Esophagus squamous epithelium (tissue), 5 donors: ENCODE measurements at regions not wholly inside any gene's neighbourhood (a gene's known extent, or its start where the extent isn't known, plus 50 kb on each side); places are given as distances from the start of the nearest gene placed in this dataset.
A peak's percentile ranks its signal among the peaks of the same experiment; 100 is the strongest.
"Not testable (repeated sequence)": the region's sequence is repeated elsewhere in the genome, so short reads cannot be mapped to it uniquely, and the experiment has no call there.

ENCODE experiments used
- DNase-seq: peaks from one replicate; lab custom pipeline; 2025; lab: John Stamatoyannopoulos, UW
- H3K27ac ChIP-seq, 4 donors: fragments of 200-600 bp; sonication (generic); one replicate each; pipeline ENCODE4 v1.5.1; 2016 to 2019; ENCODE audit warnings: mild to moderate bottlenecking in 1 of 4
- H3K27me3 ChIP-seq, 4 donors: fragments of 200-600 bp; sonication (generic); 1 replicate in 3 of 4; 2 replicates in 1 of 4; pipeline versions ENCODE4 v1.5.1 to v1.6.0; 2017 to 2021; ENCODE audit warnings: antibody characterized with exemption in 1 of 4
- H3K36me3 ChIP-seq, 3 donors: fragments of 200-600 bp; sonication (generic); one replicate each; pipeline ENCODE4 v1.5.1; 2016 to 2019
- H3K4me1 ChIP-seq, 3 donors: fragments of 200-600 bp; sonication (generic); one replicate each; pipeline ENCODE4 v1.5.1; 2017 to 2019
- H3K4me3 ChIP-seq, 4 donors: fragments of 200-600 bp; sonication (generic); 1 replicate in 3 of 4; 2 replicates in 1 of 4; pipeline ENCODE4 v1.5.1; 2016 to 2019; ENCODE audit warnings: mild to moderate bottlenecking in 2 of 4, moderate library complexity in 1 of 4
- H3K9me3 ChIP-seq, 3 donors: fragments of 200-600 bp; sonication (generic); one replicate each; pipeline ENCODE4 v1.5.1; 2016 to 2019
- CTCF ChIP-seq, 6 experiments: fragments of 450-650 bp in 4 of 6; fragments of 200-600 bp in 2 of 6; sonication (generic) in 2 of 6; IDR thresholded peaks; one replicate each; pipeline ENCODE4 v1.5.1; 2016 to 2019; ENCODE audit warnings: antibody characterized with exemption in 6 of 6, mild to moderate bottlenecking in 4 of 6, moderate library complexity in 4 of 6
- POLR2A ChIP-seq, 4 donors: fragments of 450-650 bp; IDR thresholded peaks; one replicate each; pipeline ENCODE4 v1.6.1; 2017; ENCODE audit warnings: antibody characterized with exemption in 4 of 4, mild to moderate bottlenecking in 4 of 4, moderate library complexity in 3 of 4
- WGBS, 2 donors: methylation state at CpG; one replicate each; pipeline ENCODE4 v1.1.5; 2018; 5-methylcytosine and 5-hydroxymethylcytosine counted together
- intact Hi-C: fragments of 100-400 bp; cut with DNase I; formaldehyde crosslinking; loops from one replicate; pipeline ENCODE4 v1.15.0; 2022
- donor health status: DM: yes; HTN: yes; CAD: no.

GRCh38 chr10:32142646-32143045 is 86.4 kb upstream of the KIF5B start:
- Histone ChIP-seq H3K9me3 (no peaks in the 10 kb centered on the region), H3K36me3 (no peaks in the 10 kb centered on the region), H3K27ac (peak overlapping the region in 1 of 4 donors; percentile 0), H3K4me3 (no peak overlapping the region), H3K4me1 (peaks cover 11 to 62% (median 22%) of the 10 kb centered on the region in 3 donors), H3K27me3 (no peaks in the 10 kb centered on the region)
- TF ChIP-seq POLR2A (IDR thresholded peaks at IDR 0.05), result no peak
- no peak for TF ChIP-seq CTCF (IDR thresholded peaks at IDR 0.05)
- 39 to 68% methylated on average over 2 of the region's 2 CpGs for WGBS, 2 donors
- intact Hi-C loops, result no loop called here
- no peak for DNase-seq

GRCh38 chr10:32141018-32141807 is 85.0 kb upstream of the KIF5B start:
- no peak overlapping the region for H3K4me3 ChIP-seq
- H3K27me3 ChIP-seq, result no peaks in the 10 kb centered on the region
- DNase-seq, result no peak
- intact Hi-C loops, result no loop called here
- WGBS, 2 donors, result 43 to 55% methylated on average over 9 to 12 of the region's 12 CpGs
- peaks cover 11 to 62% (median 22%) of the 10 kb centered on the region in 3 donors for H3K4me1 ChIP-seq
- H3K36me3 ChIP-seq, result no peaks in the 10 kb centered on the region
- TF ChIP-seq CTCF (IDR thresholded peaks at IDR 0.05), result no peak
- TF ChIP-seq POLR2A (IDR thresholded peaks at IDR 0.05), result no peak
- no peaks in the 10 kb centered on the region for H3K9me3 ChIP-seq
- H3K27ac ChIP-seq, result peak overlapping the region; percentile 59 to 76 (median 71)

GRCh38 chr10:32140403-32140802 is 84.2 kb upstream of the KIF5B start:
- 90 to 93% methylated on average over 4 of the region's 4 CpGs for WGBS, 2 donors
- Histone ChIP-seq H3K36me3 (no peaks in the 10 kb centered on the region), H3K27ac (peak overlapping the region; percentile 44 to 88 (median 78)), H3K27me3 (no peaks in the 10 kb centered on the region), H3K9me3 (no peaks in the 10 kb centered on the region), H3K4me3 (no peak overlapping the region), H3K4me1 (peaks cover 11 to 62% (median 22%) of the 10 kb centered on the region in 3 donors)
- DNase-seq, result no peak
- TF ChIP-seq CTCF (IDR thresholded peaks at IDR 0.05), result no peak
- TF ChIP-seq POLR2A (IDR thresholded peaks at IDR 0.05), result no peak
- intact Hi-C loops, result no loop called here

GRCh38 chr10:32139223-32140073 is 83.2 kb upstream of the KIF5B start:
- Histone ChIP-seq H3K4me1 (peaks cover 11 to 55% (median 22%) of the 10 kb centered on the region in 3 donors), H3K27ac (peak overlapping the region; percentile 72 to 88 (median 80)), H3K36me3 (no peaks in the 10 kb centered on the region), H3K27me3 (no peaks in the 10 kb centered on the region), H3K9me3 (no peaks in the 10 kb centered on the region), H3K4me3 (peak overlapping the region in 1 of 4 donors; percentile 18)
- TF ChIP-seq POLR2A (IDR thresholded peaks at IDR 0.05) (peak in 1 of 4 donors; percentile 27), CTCF (IDR thresholded peaks at IDR 0.05) (peak in 4 of 6 experiments; percentile 10 to 28 (median 18))
- intact Hi-C loops, result no loop called here
- DNase-seq, result peak; percentile 31
- 38 to 64% methylated on average over 10 of the region's 12 CpGs for WGBS, 2 donors

- H3K4me3 ChIP-seq, intact Hi-C loops, H3K9me3 ChIP-seq, DNase-seq, H3K27me3 ChIP-seq, H3K27ac ChIP-seq, H3K36me3 ChIP-seq: not testable (repeated sequence)
- peaks cover 11 to 38% (median 18%) of the 10 kb centered on the region in 3 donors for H3K4me1 ChIP-seq
- WGBS, 2 donors, result 60 to 88% methylated on average over 7 of the region's 7 CpGs
Observed at GRCh38 chr10:32136927-32137326, 80.7 kb upstream of the KIF5B start.

GRCh38 chr10:32135796-32136195 is 79.6 kb upstream of the KIF5B start:
- 94 to 95% methylated on average over 5 of the region's 5 CpGs for WGBS, 2 donors

More at GRCh38 chr10:32135796-32136195, 79.6 kb upstream of the KIF5B start:
- intact Hi-C loops, H3K9me3 ChIP-seq, H3K36me3 ChIP-seq, DNase-seq, H3K27me3 ChIP-seq, H3K27ac ChIP-seq, H3K4me3 ChIP-seq: not testable (repeated sequence)
- peaks cover 11 to 33% (median 15%) of the 10 kb centered on the region in 3 donors for H3K4me1 ChIP-seq
